Esophagus squamous epithelium (tissue), 4 donors: ENCODE measurements at regions not wholly inside any gene's neighbourhood (a gene's known extent, or its start where the extent isn't known, plus 50 kb on each side); places are given as distances from the start of the nearest gene placed in this dataset.

Experiments used
- CTCF ChIP-seq, 6 experiments: fragments of 450-650 bp in 4 of 6; fragments of 200-600 bp in 2 of 6; sonication (generic) in 2 of 6; IDR thresholded peaks; one replicate each; pipeline ENCODE4 v1.5.1; 2016 to 2019; ENCODE audit warnings: antibody characterized with exemption in 6 of 6, mild to moderate bottlenecking in 4 of 6, moderate library complexity in 4 of 6
- POLR2A ChIP-seq, 4 donors: fragments of 450-650 bp; IDR thresholded peaks; one replicate each; pipeline ENCODE4 v1.6.1; 2017; ENCODE audit warnings: antibody characterized with exemption in 4 of 4, mild to moderate bottlenecking in 4 of 4, moderate library complexity in 3 of 4

GRCh38 chr7:130987092-130987491 is 253.1 kb upstream of the KLF14 start:
- no peak for TF ChIP-seq POLR2A (IDR thresholded peaks at IDR 0.05)
- no peak for TF ChIP-seq CTCF (IDR thresholded peaks at IDR 0.05)
